Omental fat pad (tissue), 3 donors: ENCODE measurements at regions not wholly inside any gene's neighbourhood (a gene's known extent, or its start where the extent isn't known, plus 50 kb on each side); places are given as distances from the start of the nearest gene placed in this dataset.

Experiments used
- ATAC-seq: fragments of 150-250 bp; one replicate; pipeline ENCODE4 v1.9.1; 2016; ENCODE audit warnings: mild to moderate bottlenecking, moderate library complexity; ENCODE audit not compliant: low FRiP score
- DNase-seq: peaks from one replicate; pipeline ENCODE4 v3.0.0-alpha.2; 2019; ENCODE audit warnings: low spot score
- TF ChIP-seq, protein P1 (sequence below), 3 donors: fragments of 450-650 bp; IDR thresholded peaks; one replicate each; pipeline ENCODE4 v1.5.1; 2016 to 2017; ENCODE audit warnings: antibody characterized with exemption in 3 of 3, mild to moderate bottlenecking in 3 of 3, moderate library complexity in 2 of 3

DNA sequence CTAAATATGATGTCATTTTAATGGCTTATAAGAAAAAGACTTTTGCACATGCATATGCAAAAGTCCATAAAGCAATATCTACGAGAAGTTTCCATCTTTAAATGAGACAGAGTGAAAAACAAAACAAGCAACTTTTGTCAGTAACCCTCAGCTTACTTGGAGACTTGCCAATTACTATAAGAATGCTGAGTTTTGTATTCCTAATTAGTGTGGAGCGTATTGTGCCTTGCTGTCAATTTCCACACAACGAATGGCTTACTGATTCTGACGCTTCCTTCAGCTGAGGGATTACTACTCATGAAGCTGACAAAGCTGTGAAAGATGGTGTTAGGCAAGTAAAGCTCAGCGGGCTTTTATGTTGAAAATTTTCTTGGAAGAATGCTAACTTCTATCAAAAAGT lies 440.4 kb upstream of the ADAMTS5 start:
- DNase-seq: no peak
- TF ChIP-seq, protein P1, sequence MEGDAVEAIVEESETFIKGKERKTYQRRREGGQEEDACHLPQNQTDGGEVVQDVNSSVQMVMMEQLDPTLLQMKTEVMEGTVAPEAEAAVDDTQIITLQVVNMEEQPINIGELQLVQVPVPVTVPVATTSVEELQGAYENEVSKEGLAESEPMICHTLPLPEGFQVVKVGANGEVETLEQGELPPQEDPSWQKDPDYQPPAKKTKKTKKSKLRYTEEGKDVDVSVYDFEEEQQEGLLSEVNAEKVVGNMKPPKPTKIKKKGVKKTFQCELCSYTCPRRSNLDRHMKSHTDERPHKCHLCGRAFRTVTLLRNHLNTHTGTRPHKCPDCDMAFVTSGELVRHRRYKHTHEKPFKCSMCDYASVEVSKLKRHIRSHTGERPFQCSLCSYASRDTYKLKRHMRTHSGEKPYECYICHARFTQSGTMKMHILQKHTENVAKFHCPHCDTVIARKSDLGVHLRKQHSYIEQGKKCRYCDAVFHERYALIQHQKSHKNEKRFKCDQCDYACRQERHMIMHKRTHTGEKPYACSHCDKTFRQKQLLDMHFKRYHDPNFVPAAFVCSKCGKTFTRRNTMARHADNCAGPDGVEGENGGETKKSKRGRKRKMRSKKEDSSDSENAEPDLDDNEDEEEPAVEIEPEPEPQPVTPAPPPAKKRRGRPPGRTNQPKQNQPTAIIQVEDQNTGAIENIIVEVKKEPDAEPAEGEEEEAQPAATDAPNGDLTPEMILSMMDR (IDR thresholded peaks at IDR 0.05): no peak
- no peak for ATAC-seq

DNA sequence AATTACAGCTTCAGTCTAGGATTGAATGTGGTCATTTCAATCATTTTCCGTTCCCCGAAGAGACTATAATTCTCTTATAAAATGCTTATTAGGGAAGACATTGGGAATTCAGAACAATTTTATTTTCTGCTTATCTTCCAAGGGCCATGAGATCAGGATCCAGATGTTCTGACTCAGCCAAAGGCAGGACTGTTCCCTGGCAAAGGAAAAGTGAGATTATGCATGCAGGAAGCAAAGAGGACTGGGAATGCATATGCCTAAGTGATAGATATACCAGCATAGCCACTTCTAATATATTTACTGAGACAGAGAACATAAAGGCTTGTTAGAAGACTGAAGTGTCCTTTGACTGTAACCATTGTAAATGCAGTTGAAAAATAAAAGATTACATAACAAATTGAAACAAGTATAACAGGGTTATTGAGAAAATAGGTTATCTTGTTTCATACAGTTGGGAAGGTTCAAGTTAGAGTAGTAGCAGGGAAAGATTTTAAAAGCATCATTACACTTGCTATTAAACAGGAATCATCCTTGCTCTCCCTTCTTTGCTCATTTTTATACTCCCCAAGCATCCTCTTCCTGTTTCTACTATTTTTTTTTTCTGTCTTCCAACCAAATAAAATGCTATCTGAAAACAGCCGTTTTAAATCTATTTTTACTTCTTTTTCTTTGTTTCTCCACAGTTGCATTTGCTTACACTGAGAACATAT lies 439.6 kb upstream of the ADAMTS5 start:
- no peak for DNase-seq

DNA sequence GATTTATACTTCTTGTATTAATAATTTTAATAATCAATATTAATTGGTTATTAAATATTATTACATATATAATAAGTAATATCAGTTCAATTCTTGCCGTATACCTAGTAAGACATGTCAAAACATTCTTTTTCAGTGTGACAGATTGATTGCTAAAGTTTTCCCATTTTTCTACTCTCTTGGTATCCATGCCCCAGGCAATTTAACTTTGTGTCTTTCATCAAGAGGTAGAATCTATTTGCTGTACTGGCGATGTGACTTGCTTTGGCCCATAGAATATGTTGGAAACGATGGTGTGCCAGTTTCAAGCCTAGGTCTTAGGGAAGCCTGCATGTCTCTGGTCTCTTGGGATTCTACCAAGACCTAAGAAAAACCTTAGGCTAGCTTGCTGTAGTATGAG lies 436.1 kb upstream of the ADAMTS5 start:
- TF ChIP-seq, protein P1 (IDR thresholded peaks at IDR 0.05): no peak
- DNase-seq: no peak
- ATAC-seq: no peak

More for the DNA sequence above, 439.6 kb upstream of the ADAMTS5 start:
- no peak for ATAC-seq
- TF ChIP-seq, protein P1 (IDR thresholded peaks at IDR 0.05): no peak

DNA sequence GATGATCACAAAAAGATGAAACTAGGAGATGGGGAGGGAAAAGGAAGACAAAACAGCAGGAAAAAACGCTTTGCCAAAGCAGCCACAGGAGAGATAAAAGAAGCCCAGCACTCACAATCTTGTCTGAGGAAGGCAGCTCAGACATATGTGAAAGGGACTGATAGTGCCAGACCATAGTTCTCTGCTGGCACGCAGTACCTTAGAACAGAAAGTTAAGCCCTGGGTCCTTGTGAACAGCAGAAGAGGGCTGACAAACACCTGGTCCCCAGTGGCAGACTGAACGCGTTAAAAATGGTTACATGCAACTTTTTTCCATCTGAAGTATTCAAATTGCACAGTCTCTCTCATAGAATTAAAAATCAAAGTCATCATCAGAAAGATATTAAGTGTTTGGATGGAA lies 433.2 kb upstream of the ADAMTS5 start:
- ATAC-seq: no peak
- no peak for DNase-seq
- TF ChIP-seq, protein P1 (IDR thresholded peaks at IDR 0.05): no peak

DNA sequence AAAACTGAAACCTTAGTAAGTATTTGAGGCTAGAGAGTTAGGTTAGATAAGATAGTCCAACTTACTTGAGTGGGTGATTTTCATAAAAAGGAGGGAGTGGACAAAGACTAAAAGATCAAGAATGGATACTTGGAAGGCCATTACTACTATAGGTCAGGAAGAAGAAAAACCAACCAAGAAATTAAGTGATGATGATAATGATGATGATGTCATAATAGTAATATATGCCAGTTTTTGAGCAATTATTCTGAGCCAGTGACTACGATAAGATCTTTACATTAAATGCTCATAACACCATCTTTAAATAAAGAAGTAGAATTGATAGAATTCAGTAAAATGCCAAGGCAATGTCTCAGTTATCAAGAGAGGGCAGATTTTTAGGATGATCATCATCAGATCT lies 430.7 kb upstream of the ADAMTS5 start:
- DNase-seq: no peak
- TF ChIP-seq, protein P1 (IDR thresholded peaks at IDR 0.05): no peak
- ATAC-seq: no peak

DNA sequence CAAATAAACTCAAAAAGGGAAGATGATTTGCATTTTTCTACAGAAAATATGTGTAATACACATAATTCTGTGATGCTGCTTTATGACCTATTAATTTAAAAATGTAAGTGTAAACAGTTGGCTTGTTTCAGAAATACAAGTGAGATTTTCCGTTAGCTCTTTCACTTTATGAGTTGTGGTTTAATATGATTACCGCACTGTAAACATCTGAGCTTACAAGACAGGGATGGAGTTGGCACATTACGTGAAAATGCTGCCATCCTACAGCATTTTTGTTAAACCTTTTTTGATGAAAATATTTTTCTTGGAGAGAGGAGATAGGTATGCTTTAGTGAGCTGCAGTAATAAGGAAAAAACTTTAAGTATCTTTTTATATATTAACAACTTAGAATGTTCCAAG lies 426.8 kb upstream of the ADAMTS5 start:
- no peak for ATAC-seq

DNA sequence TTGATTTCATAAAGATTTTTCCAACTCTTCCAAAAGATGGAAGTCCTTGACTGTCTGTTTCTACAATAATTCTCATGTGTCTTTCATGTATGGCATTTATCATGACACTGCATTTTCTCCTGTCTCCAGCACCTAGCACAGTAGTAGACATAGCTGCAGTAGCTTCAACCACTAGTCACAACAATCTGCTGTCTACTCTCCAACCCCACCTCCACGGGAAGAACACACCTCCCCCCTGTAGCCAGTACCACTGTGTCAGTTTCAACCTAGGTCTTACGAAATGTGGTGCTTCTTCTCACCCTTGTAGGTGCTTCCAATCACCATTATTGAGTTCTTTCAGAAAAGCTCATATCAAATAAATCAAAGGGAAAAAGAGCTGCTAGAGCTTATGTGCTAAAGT lies 425.1 kb upstream of the ADAMTS5 start:
- DNase-seq: no peak
- TF ChIP-seq, protein P1 (IDR thresholded peaks at IDR 0.05): no peak
- no peak for ATAC-seq

More for the DNA sequence above, 426.8 kb upstream of the ADAMTS5 start:
- DNase-seq: no peak
- TF ChIP-seq, protein P1 (IDR thresholded peaks at IDR 0.05): no peak
